Stomach (tissue), 8 donors: ENCODE measurements at regions not wholly inside any gene's neighbourhood (a gene's known extent, or its start where the extent isn't known, plus 50 kb on each side); places are given as distances from the start of the nearest gene placed in this dataset.

Experiments used
- DNase-seq, 2 donors: peaks; one replicate each; pipeline versions ENCODE4 v3.0.0 to v3.0.0-alpha.2; 2013 to 2019
- H3K27ac ChIP-seq, 5 donors: fragments of 200-600 bp in 4 of 5; sonication (generic) in 4 of 5; one replicate each; pipeline ENCODE4 v1.5.1; 2013 to 2019; ENCODE audit warnings: mild to moderate bottlenecking in 1 of 5, moderate library complexity in 1 of 5
- H3K27me3 ChIP-seq, 3 donors: fragments of 200-600 bp; sonication (generic); one replicate each; pipeline ENCODE4 v1.5.1; 2017 to 2019; ENCODE audit warnings: mixed run types in 1 of 3
- H3K36me3 ChIP-seq, 4 donors: fragments of 200-600 bp; sonication (generic); 1 replicate in 3 of 4; 2 replicates in 1 of 4; pipeline ENCODE4 v1.5.1; 2016 to 2019
- H3K4me1 ChIP-seq, 4 donors: fragments of 200-600 bp; sonication (generic); one replicate each; pipeline ENCODE4 v1.5.1; 2016 to 2019
- H3K4me3 ChIP-seq, 4 donors: fragments of 200-600 bp; sonication (generic) in 3 of 4; one replicate each; pipeline ENCODE4 v1.5.1; 2016 to 2019; ENCODE audit warnings: mild to moderate bottlenecking in 1 of 4
- H3K9me3 ChIP-seq, 4 donors: fragments of 200-600 bp; sonication (generic); one replicate each; pipeline ENCODE4 v1.5.1; 2016 to 2019
- EP300 ChIP-seq: sonication (generic); formaldehyde crosslinking; IDR thresholded peaks from one replicate; pipeline ENCODE4 v1.6.1; 2017; ENCODE audit warnings: antibody characterized with exemption
- POLR2A ChIP-seq, 4 donors: fragments of 450-650 bp; IDR thresholded peaks; one replicate each; pipeline ENCODE4 v1.6.1; 2016; ENCODE audit warnings: antibody characterized with exemption in 4 of 4, control low read depth in 2 of 4, mild to moderate bottlenecking in 1 of 4, moderate library complexity in 1 of 4
- POLR2AphosphoS5 ChIP-seq, 3 donors: sonication (generic); formaldehyde crosslinking; IDR thresholded peaks; one replicate each; pipeline ENCODE4 v1.6.1; 2016; ENCODE audit warnings: antibody characterized with exemption in 3 of 3
- WGBS, 5 donors: extraction: QIAGEN DNeasy Blood & Tissue Kit in 3 of 5; methylation state at CpG; one replicate each; pipeline versions ENCODE4 v1.1.5 to v1.1.7; 2013 to 2018; 5-methylcytosine and 5-hydroxymethylcytosine counted together
- intact Hi-C: fragments of 100-400 bp; cut with DNase I; formaldehyde crosslinking; loops from one replicate; pipeline ENCODE4 v1.15.1; 2023; ENCODE audit warnings: low total_unique reads
- TF ChIP-seq, protein P1 (sequence below), 7 experiments: fragments of 450-650 bp in 4 of 7; fragments of 200-600 bp in 3 of 7; sonication (generic) in 3 of 7; IDR thresholded peaks; one replicate each; pipeline ENCODE4 v1.5.1; 2016 to 2019; ENCODE audit warnings: antibody characterized with exemption in 7 of 7, control low read depth in 2 of 7, mild to moderate bottlenecking in 1 of 7
- donor health status: healthy with polysubstance abuse.
- donor health status: Bipolar disorder and iron deficiency.
- donor health status: healthy.

DNA sequence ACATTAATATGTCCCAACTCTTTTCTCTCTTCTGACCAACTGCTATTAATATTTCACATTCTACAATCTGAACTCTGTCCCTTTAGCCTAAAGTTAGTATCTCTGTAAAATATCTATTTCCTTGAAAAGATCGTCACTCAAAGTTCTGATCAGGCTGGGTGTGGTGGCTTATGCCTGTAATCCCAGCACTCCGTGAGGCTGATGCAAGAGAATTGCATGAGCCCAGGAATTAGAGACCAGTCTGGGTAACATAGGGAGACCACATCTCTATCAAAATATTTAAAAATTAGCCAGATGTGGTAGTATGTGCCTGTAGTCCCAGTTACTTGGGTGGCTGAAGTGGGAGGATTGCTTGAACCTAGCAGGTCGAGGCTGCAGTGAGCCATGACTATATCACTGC, 695.6 kb downstream of the MCTP2 start:
- intact Hi-C loops: no loop called here
- no peak for TF ChIP-seq EP300
- TF ChIP-seq POLR2AphosphoS5 (IDR thresholded peaks at IDR 0.05): no peak
- no peak for TF ChIP-seq POLR2A (IDR thresholded peaks at IDR 0.05)
- TF ChIP-seq, protein P1, sequence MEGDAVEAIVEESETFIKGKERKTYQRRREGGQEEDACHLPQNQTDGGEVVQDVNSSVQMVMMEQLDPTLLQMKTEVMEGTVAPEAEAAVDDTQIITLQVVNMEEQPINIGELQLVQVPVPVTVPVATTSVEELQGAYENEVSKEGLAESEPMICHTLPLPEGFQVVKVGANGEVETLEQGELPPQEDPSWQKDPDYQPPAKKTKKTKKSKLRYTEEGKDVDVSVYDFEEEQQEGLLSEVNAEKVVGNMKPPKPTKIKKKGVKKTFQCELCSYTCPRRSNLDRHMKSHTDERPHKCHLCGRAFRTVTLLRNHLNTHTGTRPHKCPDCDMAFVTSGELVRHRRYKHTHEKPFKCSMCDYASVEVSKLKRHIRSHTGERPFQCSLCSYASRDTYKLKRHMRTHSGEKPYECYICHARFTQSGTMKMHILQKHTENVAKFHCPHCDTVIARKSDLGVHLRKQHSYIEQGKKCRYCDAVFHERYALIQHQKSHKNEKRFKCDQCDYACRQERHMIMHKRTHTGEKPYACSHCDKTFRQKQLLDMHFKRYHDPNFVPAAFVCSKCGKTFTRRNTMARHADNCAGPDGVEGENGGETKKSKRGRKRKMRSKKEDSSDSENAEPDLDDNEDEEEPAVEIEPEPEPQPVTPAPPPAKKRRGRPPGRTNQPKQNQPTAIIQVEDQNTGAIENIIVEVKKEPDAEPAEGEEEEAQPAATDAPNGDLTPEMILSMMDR (IDR thresholded peaks at IDR 0.05): no peak
- Histone ChIP-seq H3K9me3 (peaks cover 0 to 5% (median 0%) of the 10 kb centered on the region in 4 donors), H3K27ac (no peak overlapping the region), H3K4me1 (no peaks in the 10 kb centered on the region), H3K36me3 (no peaks in the 10 kb centered on the region), H3K27me3 (no peaks in the 10 kb centered on the region), H3K4me3 (no peak overlapping the region)
- no peak for DNase-seq
- 78 to 83% (median 81%) methylated on average over 3 of the region's 3 CpGs for WGBS, 5 donors

DNA sequence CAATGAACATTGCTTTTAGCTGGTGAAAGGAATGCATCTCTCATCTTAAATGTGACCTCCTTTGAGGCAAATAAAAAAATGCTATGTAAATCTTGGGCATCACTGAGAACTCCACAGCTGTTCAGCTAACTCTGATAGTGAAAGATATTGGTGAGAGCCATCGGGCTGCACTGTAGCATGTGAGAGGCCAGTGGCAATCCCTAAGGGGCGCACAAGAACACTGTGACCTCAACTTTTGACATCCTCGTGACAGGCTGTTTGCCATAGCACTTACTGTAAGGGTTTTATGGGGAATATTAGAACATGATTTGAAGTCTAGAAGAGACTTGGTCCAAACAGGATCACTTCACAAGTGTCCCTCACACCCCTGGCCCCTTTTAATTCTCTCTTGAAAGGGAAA, 697.9 kb downstream of the MCTP2 start:
- Histone ChIP-seq H3K9me3 (peaks cover 0 to 10% (median 2%) of the 10 kb centered on the region in 4 donors), H3K36me3 (no peaks in the 10 kb centered on the region), H3K4me3 (no peak overlapping the region), H3K4me1 (no peaks in the 10 kb centered on the region), H3K27me3 (no peaks in the 10 kb centered on the region), H3K27ac (no peak overlapping the region)
- intact Hi-C loops: no loop called here
- 61 to 91% (median 89%) methylated on average over 3 of the region's 3 CpGs for WGBS, 5 donors
- TF ChIP-seq POLR2A (IDR thresholded peaks at IDR 0.05) (no peak), EP300 (no peak), POLR2AphosphoS5 (IDR thresholded peaks at IDR 0.05) (no peak)
- TF ChIP-seq, protein P1 (IDR thresholded peaks at IDR 0.05): no peak
- no peak for DNase-seq

DNA sequence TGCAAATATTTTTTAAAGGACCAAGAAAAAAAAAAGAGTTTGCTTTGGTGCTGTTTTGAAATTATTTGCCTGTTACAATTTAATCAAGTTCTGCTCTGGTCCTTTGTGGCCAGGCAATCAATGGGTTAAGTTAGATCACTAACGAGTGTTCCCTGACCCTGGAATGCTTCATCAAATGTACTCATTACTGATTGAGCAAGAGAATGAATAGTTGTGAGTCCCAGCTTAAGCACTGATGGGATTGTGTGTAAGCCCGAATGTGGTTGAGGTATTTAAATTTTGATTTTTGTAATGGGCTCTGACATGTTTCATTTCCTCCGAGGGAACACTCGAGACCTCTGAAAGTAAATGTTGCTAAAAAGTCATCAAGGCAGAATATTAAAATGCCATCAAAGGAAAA, 699.1 kb downstream of the MCTP2 start:
- DNase-seq: no peak
- 65 to 71% (median 67%) methylated on average over 4 of the region's 4 CpGs for WGBS, 5 donors
- TF ChIP-seq EP300 (no peak), POLR2A (IDR thresholded peaks at IDR 0.05) (no peak), POLR2AphosphoS5 (IDR thresholded peaks at IDR 0.05) (no peak)
- TF ChIP-seq, protein P1 (IDR thresholded peaks at IDR 0.05): no peak
- Histone ChIP-seq H3K9me3 (peaks cover 0 to 18% (median 5%) of the 10 kb centered on the region in 4 donors), H3K4me1 (no peaks in the 10 kb centered on the region), H3K4me3 (no peak overlapping the region), H3K36me3 (no peaks in the 10 kb centered on the region), H3K27ac (no peak overlapping the region), H3K27me3 (no peaks in the 10 kb centered on the region)
- intact Hi-C loops: no loop called here

DNA sequence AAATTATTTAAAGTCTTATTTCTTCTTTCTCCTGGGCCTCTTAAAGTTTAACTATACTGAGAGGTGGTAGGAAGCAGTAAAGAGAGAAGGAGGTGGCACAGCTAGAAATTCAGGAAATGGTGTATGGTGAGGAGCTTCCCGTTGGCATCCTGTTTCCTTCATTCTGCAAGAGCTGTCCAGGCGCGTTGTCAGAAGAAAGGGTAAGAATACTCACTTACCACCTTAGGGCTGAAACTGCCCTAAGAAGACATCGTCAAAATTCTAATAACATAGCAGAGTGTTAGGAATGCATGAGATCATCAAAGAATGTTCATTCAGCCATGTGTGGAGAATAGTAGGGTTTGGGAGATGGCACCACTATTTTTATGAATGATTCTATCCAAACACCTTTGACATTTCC, 699.6 kb downstream of the MCTP2 start:
- no peak overlapping the region for H3K4me3 ChIP-seq
- H3K27ac ChIP-seq: no peak overlapping the region
- no peak for TF ChIP-seq POLR2A (IDR thresholded peaks at IDR 0.05)
- no peak for TF ChIP-seq POLR2AphosphoS5 (IDR thresholded peaks at IDR 0.05)
- TF ChIP-seq EP300: no peak
- TF ChIP-seq, protein P1 (IDR thresholded peaks at IDR 0.05): no peak
- no peaks in the 10 kb centered on the region for H3K36me3 ChIP-seq
- peaks cover 0 to 18% (median 5%) of the 10 kb centered on the region in 4 donors for H3K9me3 ChIP-seq
- H3K4me1 ChIP-seq: no peaks in the 10 kb centered on the region
- no peak for DNase-seq
- WGBS, 5 donors: 70 to 87% (median 82%) methylated on average over 4 of the region's 4 CpGs
- intact Hi-C loops: no loop called here
- H3K27me3 ChIP-seq: no peaks in the 10 kb centered on the region
